ENCODE measurements at regions not wholly inside any gene's neighbourhood (a gene's known extent, or its start where the extent isn't known, plus 50 kb on each side); places are given as distances from the start of the nearest gene placed in this dataset.

DNA sequence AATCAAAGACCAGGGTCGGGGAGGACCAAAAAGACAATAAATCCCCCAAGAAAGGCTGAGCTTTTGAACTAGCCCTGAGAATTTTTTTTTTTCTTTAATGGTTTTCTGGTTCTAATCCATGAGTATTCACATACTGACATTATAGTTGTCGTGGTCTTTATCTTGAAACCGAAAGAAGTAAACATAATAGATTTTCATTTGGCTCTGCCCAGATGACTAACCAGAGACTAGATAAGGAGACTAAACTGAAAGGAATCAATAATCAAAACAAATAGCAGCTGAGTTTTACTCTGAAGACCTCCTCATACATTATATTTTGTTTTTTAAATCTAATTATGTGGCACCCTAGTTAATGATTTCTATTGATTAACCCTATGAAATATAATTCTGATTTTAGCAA, 381.4 kb downstream of the CNTN3 start:
- DNase-seq (no peak), ATAC-seq (ENCODE audit: insufficient read depth, low FRiP score) (no peak)
- H3K9me3 ChIP-seq (ENCODE audit: control insufficient read depth in 4 of 4, insufficient read depth in 3 of 4, low read length in 3 of 4) = peaks cover 0 to 2% (median 0%) of the 10 kb centered on the region in 4 donors
- H3K4me1 ChIP-seq (ENCODE audit: control insufficient read depth in 5 of 5, insufficient read depth in 5 of 5, low read length in 5 of 5) = no peaks in the 10 kb centered on the region
- no peak overlapping the region for H3K4me3 ChIP-seq
- H3K36me3 ChIP-seq (ENCODE audit: control insufficient read depth in 4 of 4, insufficient read depth in 4 of 4, low read length in 4 of 4) = no peaks in the 10 kb centered on the region
- H3K9ac ChIP-seq (ENCODE audit: insufficient read depth in 1 of 2, low read length in 2 of 2) = no peak overlapping the region
- WGBS, 2 donors = 68 to 78% methylated on average over 3 of the region's 3 CpGs
- no peak overlapping the region for H3K27ac ChIP-seq (ENCODE audit: low read depth in 1 of 2, low read length in 1 of 2)
- TF ChIP-seq, protein P1, sequence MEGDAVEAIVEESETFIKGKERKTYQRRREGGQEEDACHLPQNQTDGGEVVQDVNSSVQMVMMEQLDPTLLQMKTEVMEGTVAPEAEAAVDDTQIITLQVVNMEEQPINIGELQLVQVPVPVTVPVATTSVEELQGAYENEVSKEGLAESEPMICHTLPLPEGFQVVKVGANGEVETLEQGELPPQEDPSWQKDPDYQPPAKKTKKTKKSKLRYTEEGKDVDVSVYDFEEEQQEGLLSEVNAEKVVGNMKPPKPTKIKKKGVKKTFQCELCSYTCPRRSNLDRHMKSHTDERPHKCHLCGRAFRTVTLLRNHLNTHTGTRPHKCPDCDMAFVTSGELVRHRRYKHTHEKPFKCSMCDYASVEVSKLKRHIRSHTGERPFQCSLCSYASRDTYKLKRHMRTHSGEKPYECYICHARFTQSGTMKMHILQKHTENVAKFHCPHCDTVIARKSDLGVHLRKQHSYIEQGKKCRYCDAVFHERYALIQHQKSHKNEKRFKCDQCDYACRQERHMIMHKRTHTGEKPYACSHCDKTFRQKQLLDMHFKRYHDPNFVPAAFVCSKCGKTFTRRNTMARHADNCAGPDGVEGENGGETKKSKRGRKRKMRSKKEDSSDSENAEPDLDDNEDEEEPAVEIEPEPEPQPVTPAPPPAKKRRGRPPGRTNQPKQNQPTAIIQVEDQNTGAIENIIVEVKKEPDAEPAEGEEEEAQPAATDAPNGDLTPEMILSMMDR (IDR thresholded peaks at IDR 0.05; ENCODE audit: control extremely low read depth, extremely low read depth) = no peak
- no peaks in the 10 kb centered on the region for H3K27me3 ChIP-seq (ENCODE audit: control insufficient read depth in 3 of 3, insufficient read depth in 3 of 3, low read length in 2 of 3)

DNA sequence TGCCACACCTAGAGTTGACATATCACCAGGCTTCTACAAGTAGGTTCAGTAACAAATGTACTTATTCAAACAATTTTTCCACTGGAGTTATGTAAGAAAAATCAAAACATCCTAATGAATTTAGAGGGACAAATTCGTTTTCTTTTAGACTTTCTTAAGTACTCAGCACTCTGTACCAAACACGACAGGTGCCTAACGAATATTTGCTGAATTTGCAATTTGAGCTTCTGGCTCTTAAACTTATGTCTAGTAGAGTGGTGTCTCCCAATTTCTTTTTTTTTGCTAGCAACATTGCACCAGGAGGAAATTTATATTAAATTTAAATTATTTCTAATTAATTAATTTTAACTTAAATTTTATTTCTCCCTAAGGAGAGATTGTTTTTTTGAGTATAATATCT, 397.0 kb downstream of the CNTN3 start:
- TF ChIP-seq, protein P1 (IDR thresholded peaks at IDR 0.05; ENCODE audit: control extremely low read depth, extremely low read depth) = no peak
- no peak overlapping the region for H3K27ac ChIP-seq (ENCODE audit: low read depth in 1 of 2, low read length in 1 of 2)
- no peak for DNase-seq
- H3K27me3 ChIP-seq (ENCODE audit: control insufficient read depth in 3 of 3, insufficient read depth in 3 of 3, low read length in 2 of 3) = no peaks in the 10 kb centered on the region
- no peak overlapping the region for H3K4me3 ChIP-seq
- 67 to 74% methylated on average over 3 of the region's 3 CpGs for WGBS, 2 donors
- no peaks in the 10 kb centered on the region for H3K36me3 ChIP-seq (ENCODE audit: control insufficient read depth in 4 of 4, insufficient read depth in 4 of 4, low read length in 4 of 4)
- no peak for ATAC-seq (ENCODE audit: insufficient read depth, low FRiP score)
- H3K4me1 ChIP-seq (ENCODE audit: control insufficient read depth in 5 of 5, insufficient read depth in 5 of 5, low read length in 5 of 5) = peaks cover 0 to 2% (median 0%) of the 10 kb centered on the region in 5 donors
- peaks cover 0 to 3% (median 0%) of the 10 kb centered on the region in 4 donors for H3K9me3 ChIP-seq (ENCODE audit: control insufficient read depth in 4 of 4, insufficient read depth in 3 of 4, low read length in 3 of 4)
- no peak overlapping the region for H3K9ac ChIP-seq (ENCODE audit: insufficient read depth in 1 of 2, low read length in 2 of 2)

DNA sequence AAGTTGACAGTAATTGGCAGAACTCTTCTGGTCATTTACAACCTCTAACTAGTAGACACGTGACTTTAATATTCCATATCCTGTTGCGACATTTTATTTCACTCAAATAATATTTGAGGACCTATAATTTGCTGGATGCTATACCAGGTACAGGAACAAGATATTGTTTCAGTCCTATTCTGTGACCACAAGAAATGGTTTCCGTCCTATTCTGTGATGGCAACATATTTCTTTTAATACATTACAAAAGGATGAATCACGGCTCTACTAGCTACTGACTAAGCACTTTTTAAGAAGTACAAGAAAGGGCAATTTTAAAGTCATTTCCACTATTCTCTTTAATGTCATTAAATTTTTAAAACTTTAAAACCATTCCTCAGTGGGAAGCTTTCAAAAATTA, 400.2 kb downstream of the CNTN3 start:
- no peak overlapping the region for H3K27ac ChIP-seq (ENCODE audit: low read depth in 1 of 2, low read length in 1 of 2)
- no peaks in the 10 kb centered on the region for H3K36me3 ChIP-seq (ENCODE audit: control insufficient read depth in 4 of 4, insufficient read depth in 4 of 4, low read length in 4 of 4)
- ATAC-seq (ENCODE audit: insufficient read depth, low FRiP score) (no peak), DNase-seq (no peak)
- no peak overlapping the region for H3K9ac ChIP-seq (ENCODE audit: insufficient read depth in 1 of 2, low read length in 2 of 2)
- TF ChIP-seq, protein P1 (IDR thresholded peaks at IDR 0.05; ENCODE audit: control extremely low read depth, extremely low read depth) = no peak
- H3K4me1 ChIP-seq (ENCODE audit: control insufficient read depth in 5 of 5, insufficient read depth in 5 of 5, low read length in 5 of 5) = no peaks in the 10 kb centered on the region
- H3K27me3 ChIP-seq (ENCODE audit: control insufficient read depth in 3 of 3, insufficient read depth in 3 of 3, low read length in 2 of 3) = no peaks in the 10 kb centered on the region
- H3K4me3 ChIP-seq = no peak overlapping the region
- WGBS, 2 donors = 87 to 92% methylated on average over 4 of the region's 4 CpGs
- H3K9me3 ChIP-seq (ENCODE audit: control insufficient read depth in 4 of 4, insufficient read depth in 3 of 4, low read length in 3 of 4) = no peaks in the 10 kb centered on the region

DNA sequence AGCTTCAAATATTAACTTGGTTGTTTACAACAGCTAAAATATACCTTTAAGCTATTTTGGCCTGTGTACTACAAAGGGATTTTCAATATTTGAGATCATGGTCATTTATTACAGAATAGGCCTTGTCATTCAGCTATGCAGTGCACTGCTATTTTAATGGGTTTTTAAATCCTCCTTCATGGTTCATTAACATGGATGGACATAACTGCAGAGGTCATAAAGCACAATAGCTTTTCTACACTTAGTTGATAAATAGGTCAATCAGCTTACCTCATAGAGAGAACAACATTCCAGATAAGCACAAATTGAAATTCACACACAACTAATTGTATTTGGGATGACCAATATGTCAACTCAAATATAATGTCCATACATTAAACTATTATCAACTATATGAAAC, 403.7 kb downstream of the CNTN3 start:
- Histone ChIP-seq H3K4me3 (no peak overlapping the region), H3K27me3 (ENCODE audit: control insufficient read depth in 3 of 3, insufficient read depth in 3 of 3, low read length in 2 of 3) (no peaks in the 10 kb centered on the region), H3K9ac (ENCODE audit: insufficient read depth in 1 of 2, low read length in 2 of 2) (no peak overlapping the region), H3K36me3 (ENCODE audit: control insufficient read depth in 4 of 4, insufficient read depth in 4 of 4, low read length in 4 of 4) (no peaks in the 10 kb centered on the region), H3K4me1 (ENCODE audit: control insufficient read depth in 5 of 5, insufficient read depth in 5 of 5, low read length in 5 of 5) (no peaks in the 10 kb centered on the region), H3K9me3 (ENCODE audit: control insufficient read depth in 4 of 4, insufficient read depth in 3 of 4, low read length in 3 of 4) (no peaks in the 10 kb centered on the region), H3K27ac (ENCODE audit: low read depth in 1 of 2, low read length in 1 of 2) (no peak overlapping the region)
- TF ChIP-seq, protein P1 (IDR thresholded peaks at IDR 0.05; ENCODE audit: control extremely low read depth, extremely low read depth) = no peak
- DNase-seq (no peak), ATAC-seq (ENCODE audit: insufficient read depth, low FRiP score) (no peak)

All from lung (tissue), 11 donors.